Anterior cingulate cortex (tissue), 58 donors: ENCODE measurements at regions not wholly inside any gene's neighbourhood (a gene's known extent, or its start where the extent isn't known, plus 50 kb on each side); places are given as distances from the start of the nearest gene placed in this dataset.

Experiments
- DNase-seq, 58 donors: peaks; one replicate each; lab custom pipeline; 2025; lab: John Stamatoyannopoulos, UW

DNA sequence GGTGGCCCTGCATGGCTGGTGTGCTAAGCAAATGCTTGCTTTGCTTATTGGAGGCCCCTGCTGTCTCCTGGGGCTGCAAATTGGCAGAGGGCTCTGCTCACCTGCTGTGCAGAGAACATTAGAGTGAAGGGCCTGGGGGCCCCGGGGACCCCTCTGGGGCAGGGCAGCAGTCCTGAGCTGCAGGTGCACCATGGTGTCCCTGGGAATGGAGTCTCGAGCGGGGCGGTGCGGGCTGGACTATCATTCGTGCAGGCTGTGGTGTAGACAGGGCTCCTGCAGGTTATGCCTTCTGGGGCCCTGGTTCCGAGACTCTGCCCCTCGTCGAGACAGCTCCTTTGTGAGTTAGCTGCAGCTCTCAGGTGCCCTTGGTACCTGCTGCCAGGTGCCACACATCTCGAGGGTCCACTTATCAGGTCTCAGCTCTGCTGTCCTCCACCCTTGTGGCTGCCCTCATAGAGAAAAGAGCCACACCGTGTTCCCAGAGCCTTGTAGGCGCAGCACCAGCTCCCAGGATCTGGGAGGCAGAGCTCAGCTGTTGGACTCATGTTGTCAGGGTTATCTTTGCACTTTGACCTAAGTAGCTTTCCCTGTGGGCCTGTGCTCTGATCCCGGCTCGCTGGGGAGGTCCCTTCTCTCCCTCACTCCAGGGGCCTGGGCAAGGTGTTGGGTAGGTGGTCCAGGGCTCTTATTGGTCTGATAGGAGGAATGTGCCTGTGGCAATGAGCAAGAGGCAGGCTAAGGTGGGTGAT, 58.0 kb upstream of the ZNF536 start:
- no peak for DNase-seq

DNA sequence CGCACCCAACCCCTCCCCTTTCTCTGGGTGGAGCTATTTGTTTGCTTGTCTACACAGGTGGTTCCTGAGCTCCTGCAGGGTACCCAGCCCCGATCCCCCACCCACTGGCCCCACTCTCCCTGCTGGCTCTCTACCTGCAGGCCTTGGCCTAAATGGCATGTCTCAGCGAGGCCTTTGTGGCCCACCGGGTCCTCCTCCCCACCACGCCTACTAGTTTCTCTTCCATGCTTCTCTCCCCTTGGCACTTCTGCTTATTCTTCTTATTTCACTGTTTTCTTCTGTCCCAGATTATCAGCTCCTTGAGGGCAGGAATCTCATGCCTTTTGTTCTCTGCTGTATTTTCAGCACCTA, 57.4 kb upstream of the ZNF536 start:
- DNase-seq, result no peak

- no peak for DNase-seq
These were observed 57.0 kb upstream of the ZNF536 start for GRCh38 chr19:30315159-30315558.

GRCh38 chr19:30316000-30316491, 56.1 kb upstream of the ZNF536 start:
- DNase-seq, result no peak

GRCh38 chr19:30316560-30317106, 55.6 kb upstream of the ZNF536 start:
- no peak for DNase-seq

DNA sequence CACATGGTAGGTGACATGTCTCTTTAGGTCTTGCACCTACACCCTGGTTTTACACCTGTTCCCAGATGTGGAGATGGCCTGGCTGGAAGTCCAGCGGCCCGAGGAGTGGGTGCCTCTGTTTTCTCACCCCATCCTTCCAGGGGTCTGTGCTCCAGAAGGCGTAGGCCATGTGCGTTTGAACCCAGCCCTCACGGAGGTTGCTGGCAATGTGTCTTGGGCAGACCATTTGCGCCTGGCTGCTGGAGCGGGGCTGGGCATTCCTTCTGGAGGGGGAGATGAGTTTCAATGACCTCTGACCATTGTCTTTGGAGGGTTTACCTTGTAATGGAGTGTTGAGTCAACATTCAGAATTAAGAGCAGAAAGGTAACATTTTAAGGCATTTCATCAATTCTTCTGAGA, 54.8 kb upstream of the ZNF536 start:
- DNase-seq, result no peak

- no peak for DNase-seq
These were observed 53.9 kb upstream of the ZNF536 start for GRCh38 chr19:30318261-30318660.

DNA sequence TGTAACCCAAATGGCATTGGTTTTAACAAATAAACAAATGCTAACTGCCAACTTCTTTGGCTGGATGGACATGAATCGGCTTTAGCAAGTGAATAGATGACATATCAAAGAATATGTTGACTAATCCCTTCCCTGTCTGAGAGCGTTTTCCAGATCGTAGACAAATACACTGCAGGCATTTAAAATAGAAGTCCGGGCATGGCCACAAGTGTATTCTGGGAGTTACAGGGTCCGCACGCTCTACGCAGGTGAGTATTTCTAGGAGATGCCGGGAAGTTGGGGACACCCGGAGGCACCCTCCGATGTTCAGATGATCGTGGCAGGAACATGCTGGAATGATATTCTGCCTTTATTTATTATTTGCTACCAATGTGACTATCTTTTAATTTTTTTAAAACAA, 53.2 kb upstream of the ZNF536 start:
- DNase-seq, result no peak

GRCh38 chr19:30319411-30319810, 52.8 kb upstream of the ZNF536 start:
- DNase-seq, result no peak

DNA sequence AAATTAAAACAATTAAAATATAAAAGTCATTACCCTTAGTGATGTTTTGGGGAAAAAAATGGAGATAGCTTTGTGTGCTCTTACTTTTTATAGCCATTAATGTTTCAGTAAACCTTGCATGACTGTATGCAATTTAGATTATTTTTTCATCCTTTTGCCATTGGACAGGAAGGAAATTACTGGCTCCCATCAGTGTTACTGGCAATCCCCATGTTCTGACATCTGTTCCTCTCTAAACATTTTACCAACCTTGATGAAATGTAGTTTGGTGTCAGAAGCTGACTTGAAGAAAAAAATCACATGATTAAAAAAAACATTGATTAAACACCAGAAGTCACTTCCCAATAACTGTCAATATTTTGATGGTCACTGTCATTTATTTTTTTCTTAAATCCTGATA, 52.3 kb upstream of the ZNF536 start:
- no peak for DNase-seq

DNA sequence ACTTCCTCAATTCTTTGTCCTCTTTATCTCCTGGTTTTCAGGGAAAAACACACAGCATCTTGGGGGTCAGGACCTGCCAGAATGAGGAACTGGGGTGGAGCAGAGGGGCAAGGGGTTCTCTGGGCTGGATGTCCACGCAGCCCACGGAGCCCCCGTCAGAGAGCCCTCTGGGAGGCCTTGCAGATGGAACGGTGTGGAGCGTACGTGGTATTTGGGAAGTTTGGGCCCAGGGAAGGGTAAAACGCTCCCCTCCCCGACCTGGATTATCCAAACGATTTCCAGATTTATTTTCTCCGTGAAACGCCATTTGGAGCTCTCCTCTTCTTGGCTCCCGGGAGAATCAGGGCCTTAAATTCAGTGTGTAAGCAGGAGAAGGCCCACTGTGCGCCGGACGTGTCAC, 51.7 kb upstream of the ZNF536 start:
- DNase-seq, result no peak

- no peak for DNase-seq
These were observed 51.3 kb upstream of the ZNF536 start for GRCh38 chr19:30320916-30321315.
